ENCODE measurements at regions not wholly inside any gene's neighbourhood (a gene's known extent, or its start where the extent isn't known, plus 50 kb on each side); places are given as distances from the start of the nearest gene placed in this dataset.

GRCh38 chr4:41852229-41852628, 83.0 kb upstream of the TMEM33 start:
- no peak for ATAC-seq
- no peaks in the 10 kb centered on the region for H3K36me3 Mint-ChIP-seq (ENCODE audit: low read depth)
- peaks cover 3% of the 10 kb centered on the region for H3K27me3 Mint-ChIP-seq (ENCODE audit: low read depth)
- no peak overlapping the region for H3K4me3 Mint-ChIP-seq
- ChIA-PET CTCF (no interaction called here), POLR2A (no interaction called here)
- no peak overlapping the region for H3K27ac Mint-ChIP-seq
- DNase-seq = no peak
- H3K9me3 Mint-ChIP-seq (ENCODE audit: insufficient read depth) = no peaks in the 10 kb centered on the region
- H3K4me1 Mint-ChIP-seq (ENCODE audit: low read depth) = no peaks in the 10 kb centered on the region

GRCh38 chr4:41851621-41852020, 83.6 kb upstream of the TMEM33 start:
- Mint-ChIP-seq H3K36me3 (ENCODE audit: low read depth) (no peaks in the 10 kb centered on the region), H3K9me3 (ENCODE audit: insufficient read depth) (no peaks in the 10 kb centered on the region), H3K27me3 (ENCODE audit: low read depth) (peaks cover 3% of the 10 kb centered on the region), H3K4me1 (ENCODE audit: low read depth) (no peaks in the 10 kb centered on the region), H3K27ac (no peak overlapping the region), H3K4me3 (no peak overlapping the region)
- ChIA-PET POLR2A (no interaction called here), CTCF (no interaction called here)
- ATAC-seq = no peak
- no peak for DNase-seq

- no peak for ATAC-seq
- H3K4me1 Mint-ChIP-seq (ENCODE audit: low read depth) = no peaks in the 10 kb centered on the region
- no peak for DNase-seq
- peaks cover 8% of the 10 kb centered on the region for H3K27me3 Mint-ChIP-seq (ENCODE audit: low read depth)
- H3K9me3 Mint-ChIP-seq (ENCODE audit: insufficient read depth) = no peaks in the 10 kb centered on the region
- no peak overlapping the region for H3K27ac Mint-ChIP-seq
- H3K36me3 Mint-ChIP-seq (ENCODE audit: low read depth) = no peaks in the 10 kb centered on the region
- no peak overlapping the region for H3K4me3 Mint-ChIP-seq
- POLR2A ChIA-PET = no interaction called here
- CTCF ChIA-PET = no interaction called here
Observed at GRCh38 chr4:41844327-41844726, 90.9 kb upstream of the TMEM33 start.

GRCh38 chr4:41839916-41840854, 91.7 kb upstream of the PHOX2B start:
- no peak for ATAC-seq
- Mint-ChIP-seq H3K27me3 (ENCODE audit: low read depth) (peaks cover 7% of the 10 kb centered on the region), H3K36me3 (ENCODE audit: low read depth) (no peaks in the 10 kb centered on the region), H3K4me3 (no peak overlapping the region), H3K27ac (no peak overlapping the region), H3K9me3 (ENCODE audit: insufficient read depth) (no peaks in the 10 kb centered on the region), H3K4me1 (ENCODE audit: low read depth) (no peaks in the 10 kb centered on the region)
- no peak for DNase-seq
- ChIA-PET POLR2A (no interaction called here), CTCF (no interaction called here)

- Mint-ChIP-seq H3K9me3 (ENCODE audit: insufficient read depth) (no peaks in the 10 kb centered on the region), H3K4me3 (no peak overlapping the region), H3K4me1 (ENCODE audit: low read depth) (no peaks in the 10 kb centered on the region), H3K27ac (no peak overlapping the region), H3K27me3 (ENCODE audit: low read depth) (peaks cover 5% of the 10 kb centered on the region), H3K36me3 (ENCODE audit: low read depth) (no peaks in the 10 kb centered on the region)
- ATAC-seq (no peak), DNase-seq (no peak)
- POLR2A ChIA-PET = no interaction called here
- CTCF ChIA-PET = no interaction called here
Observed at GRCh38 chr4:41838590-41838989, 90.1 kb upstream of the PHOX2B start.

GRCh38 chr4:41835321-41835995, 86.9 kb upstream of the PHOX2B start:
- Mint-ChIP-seq H3K4me1 (ENCODE audit: low read depth) (no peaks in the 10 kb centered on the region), H3K27me3 (ENCODE audit: low read depth) (peaks cover 2% of the 10 kb centered on the region), H3K27ac (no peak overlapping the region), H3K4me3 (no peak overlapping the region), H3K9me3 (ENCODE audit: insufficient read depth) (no peaks in the 10 kb centered on the region), H3K36me3 (ENCODE audit: low read depth) (no peaks in the 10 kb centered on the region)
- ChIA-PET POLR2A (no interaction called here), CTCF (no interaction called here)
- DNase-seq (no peak), ATAC-seq (no peak)

- Mint-ChIP-seq H3K4me1 (ENCODE audit: low read depth) (no peaks in the 10 kb centered on the region), H3K27ac (no peak overlapping the region), H3K27me3 (ENCODE audit: low read depth) (peaks cover 2% of the 10 kb centered on the region), H3K36me3 (ENCODE audit: low read depth) (no peaks in the 10 kb centered on the region), H3K4me3 (no peak overlapping the region), H3K9me3 (ENCODE audit: insufficient read depth) (no peaks in the 10 kb centered on the region)
- CTCF ChIA-PET = no interaction called here
- ATAC-seq (no peak), DNase-seq (no peak)
- POLR2A ChIA-PET = interaction anchor here (0.6 kb wide), 1 partner anchor 31 kb away, joined by 3 read pairs; no protein-coding TSS in a partner anchor
Observed at GRCh38 chr4:41832961-41833360, 84.4 kb upstream of the PHOX2B start.

GRCh38 chr4:41822325-41822724, 73.8 kb upstream of the PHOX2B start:
- ChIA-PET POLR2A (no interaction called here), CTCF (no interaction called here)
- ATAC-seq (no peak), DNase-seq (no peak)
- H3K4me1 Mint-ChIP-seq (ENCODE audit: low read depth) = no peaks in the 10 kb centered on the region
- H3K36me3 Mint-ChIP-seq (ENCODE audit: low read depth) = no peaks in the 10 kb centered on the region
- no peak overlapping the region for H3K4me3 Mint-ChIP-seq
- no peak overlapping the region for H3K27ac Mint-ChIP-seq
- no peaks in the 10 kb centered on the region for H3K9me3 Mint-ChIP-seq (ENCODE audit: insufficient read depth)
- H3K27me3 Mint-ChIP-seq (ENCODE audit: low read depth) = peaks cover 2% of the 10 kb centered on the region

- no peak overlapping the region for H3K4me3 Mint-ChIP-seq
- ChIA-PET CTCF (no interaction called here), POLR2A (no interaction called here)
- no peak for DNase-seq
- H3K9me3 Mint-ChIP-seq (ENCODE audit: insufficient read depth) = no peaks in the 10 kb centered on the region
- H3K36me3 Mint-ChIP-seq (ENCODE audit: low read depth) = no peaks in the 10 kb centered on the region
- peaks cover 2% of the 10 kb centered on the region for H3K27me3 Mint-ChIP-seq (ENCODE audit: low read depth)
- no peaks in the 10 kb centered on the region for H3K4me1 Mint-ChIP-seq (ENCODE audit: low read depth)
- H3K27ac Mint-ChIP-seq = no peak overlapping the region
- ATAC-seq = no peak
Observed at GRCh38 chr4:41820473-41820872, 71.9 kb upstream of the PHOX2B start.

GRCh38 chr4:41819621-41820020, 71.1 kb upstream of the PHOX2B start:
- no peak overlapping the region for H3K27ac Mint-ChIP-seq
- ATAC-seq = no peak

GRCh38 chr4:41815473-41815872, 66.9 kb upstream of the PHOX2B start:
- no peak overlapping the region for H3K27ac Mint-ChIP-seq
- DNase-seq = no peak
- no peaks in the 10 kb centered on the region for H3K9me3 Mint-ChIP-seq (ENCODE audit: insufficient read depth)
- no peak for ATAC-seq
- H3K36me3 Mint-ChIP-seq (ENCODE audit: low read depth) = no peaks in the 10 kb centered on the region
- ChIA-PET POLR2A (no interaction called here), CTCF (no interaction called here)
- no peaks in the 10 kb centered on the region for H3K4me1 Mint-ChIP-seq (ENCODE audit: low read depth)
- no peak overlapping the region for H3K4me3 Mint-ChIP-seq
- H3K27me3 Mint-ChIP-seq (ENCODE audit: low read depth) = no peaks in the 10 kb centered on the region

More at GRCh38 chr4:41819621-41820020, 71.1 kb upstream of the PHOX2B start:
- Mint-ChIP-seq H3K27me3 (ENCODE audit: low read depth) (peaks cover 2% of the 10 kb centered on the region), H3K4me1 (ENCODE audit: low read depth) (no peaks in the 10 kb centered on the region), H3K36me3 (ENCODE audit: low read depth) (no peaks in the 10 kb centered on the region), H3K4me3 (no peak overlapping the region), H3K9me3 (ENCODE audit: insufficient read depth) (no peaks in the 10 kb centered on the region)
- ChIA-PET POLR2A (no interaction called here), CTCF (no interaction called here)
- DNase-seq = no peak

- Mint-ChIP-seq H3K4me1 (ENCODE audit: low read depth) (no peaks in the 10 kb centered on the region), H3K9me3 (ENCODE audit: insufficient read depth) (no peaks in the 10 kb centered on the region), H3K27ac (no peak overlapping the region), H3K27me3 (ENCODE audit: low read depth) (no peaks in the 10 kb centered on the region), H3K4me3 (no peak overlapping the region), H3K36me3 (ENCODE audit: low read depth) (no peaks in the 10 kb centered on the region)
- ChIA-PET CTCF (no interaction called here), POLR2A (no interaction called here)
- no peak for ATAC-seq
- no peak for DNase-seq
Observed at GRCh38 chr4:41814565-41814964, 66.0 kb upstream of the PHOX2B start.

Data from activated CD8-positive, alpha-beta T cell treated with anti-CD3 and anti-CD28 coated beads, Interleukin-2, amount 10 ng/mL, durations not matched to agents 7 days and 5 days (primary cell).